Stimulated activated CD4-positive, alpha-beta T cell treated with anti-CD3 and anti-CD28 coated beads, Interleukin-1b, Interleukin-23, amount 100 ng/mL, for 24 hours (primary cell): ENCODE measurements at regions not wholly inside any gene's neighbourhood (a gene's known extent, or its start where the extent isn't known, plus 50 kb on each side); places are given as distances from the start of the nearest gene placed in this dataset.

Source experiments
- DNase-seq, 4 experiments: peaks; one replicate each; pipeline ENCODE4 v3.0.0-alpha.2; 2020; ENCODE audit warnings: low read depth in 4 of 4, low spot score in 1 of 4

DNA sequence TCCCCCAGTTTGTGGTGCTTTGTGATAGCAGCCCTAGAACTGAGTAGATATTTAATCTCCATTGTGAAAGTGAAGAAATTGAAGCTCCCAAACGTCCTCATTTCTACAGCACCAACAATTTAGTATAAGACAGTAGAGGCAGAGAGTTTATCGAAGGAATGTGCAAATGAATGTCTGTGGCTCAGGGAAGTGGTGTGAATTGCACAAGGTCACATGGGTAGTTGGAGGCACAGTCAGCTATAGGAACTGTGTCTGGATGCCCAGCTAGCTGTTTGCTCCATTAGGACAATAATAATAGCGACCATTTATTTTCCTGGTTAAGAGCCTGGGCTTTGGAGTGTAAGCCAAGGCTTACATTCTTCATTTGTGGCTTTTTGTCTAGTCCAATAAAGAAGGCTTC is 144.4 kb upstream of the USP24 start:
- DNase-seq = no peak

DNA sequence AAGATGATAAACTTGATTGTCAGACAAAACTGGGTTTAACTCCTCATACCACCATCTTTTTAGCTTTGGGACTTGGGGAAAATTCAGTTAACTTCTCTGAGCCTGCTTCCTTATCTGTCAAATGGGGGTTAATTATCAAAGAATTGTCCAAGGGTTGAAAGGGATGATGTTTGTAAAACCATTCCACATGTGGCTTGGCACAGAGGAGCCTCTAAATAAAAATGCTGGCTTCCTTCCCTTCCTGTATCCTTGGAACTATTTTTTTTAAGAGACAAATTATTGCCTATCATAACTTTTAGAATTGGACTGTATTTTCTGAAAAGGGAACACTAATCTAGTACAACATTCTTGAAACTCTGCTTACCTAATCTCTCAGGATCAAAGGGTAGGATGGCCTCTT is 143.4 kb upstream of the USP24 start:
- DNase-seq = no peak

DNA sequence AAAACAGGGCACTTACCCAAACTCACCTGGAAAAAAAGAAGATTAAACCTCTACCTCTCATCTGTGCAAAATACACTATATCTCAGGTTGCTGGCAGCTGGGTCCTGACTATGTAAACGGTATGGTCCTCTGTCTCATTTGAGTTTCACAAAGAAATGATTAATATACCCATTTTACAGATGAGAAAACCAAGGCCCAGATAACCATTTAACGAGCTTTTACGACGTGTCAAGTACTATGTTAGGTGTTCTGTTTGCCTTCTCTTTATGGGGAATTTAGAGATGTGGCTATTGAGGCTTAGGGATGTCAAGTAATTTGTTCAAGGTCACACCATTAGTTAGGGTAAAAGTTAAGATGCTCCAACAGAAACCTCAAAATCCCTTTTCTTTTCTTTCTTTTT is 140.4 kb upstream of the USP24 start:
- no peak for DNase-seq

DNA sequence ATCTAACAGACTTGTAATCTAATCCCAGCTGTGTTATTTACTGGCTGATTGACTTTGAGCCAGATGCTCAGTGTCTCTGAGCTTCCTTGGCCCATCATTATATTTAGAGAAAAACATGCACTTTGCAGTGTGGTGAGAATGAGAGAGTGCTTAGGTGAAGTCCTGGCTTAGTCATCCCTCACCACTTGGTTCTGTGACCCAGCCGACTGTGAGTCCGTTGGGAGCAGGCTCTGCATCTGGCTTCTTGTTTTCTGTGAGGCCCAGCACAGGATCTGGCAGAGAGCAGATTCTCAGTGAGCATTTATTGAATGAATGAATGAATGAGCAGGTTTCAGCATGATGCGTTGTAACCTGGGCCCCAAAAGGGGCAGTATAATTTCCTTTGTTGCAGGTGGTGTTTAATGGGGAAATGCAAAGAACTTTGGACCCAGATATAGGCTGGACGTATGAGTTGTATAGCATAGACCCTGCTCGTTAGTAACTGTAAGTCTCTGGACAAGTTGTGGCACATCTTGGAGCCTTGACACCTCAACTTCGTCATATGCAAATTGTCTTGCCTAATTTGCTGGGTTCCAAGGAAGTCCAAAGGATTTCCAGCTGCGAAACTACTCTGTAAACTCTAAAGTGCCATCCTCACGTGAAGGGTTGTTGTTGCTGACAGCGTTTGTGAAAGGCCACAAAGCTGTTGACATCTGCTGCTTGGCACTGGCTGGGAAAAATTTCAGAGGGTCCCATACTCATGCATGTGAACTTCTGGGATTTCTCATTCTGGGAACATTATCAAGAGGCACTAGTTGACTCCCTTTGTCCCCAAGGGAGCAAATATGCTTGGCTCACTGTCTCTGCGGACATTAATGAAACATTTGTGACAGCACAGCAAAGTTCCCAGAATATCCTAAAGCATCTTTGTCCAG is 138.8 kb upstream of the USP24 start:
- DNase-seq = no peak

DNA sequence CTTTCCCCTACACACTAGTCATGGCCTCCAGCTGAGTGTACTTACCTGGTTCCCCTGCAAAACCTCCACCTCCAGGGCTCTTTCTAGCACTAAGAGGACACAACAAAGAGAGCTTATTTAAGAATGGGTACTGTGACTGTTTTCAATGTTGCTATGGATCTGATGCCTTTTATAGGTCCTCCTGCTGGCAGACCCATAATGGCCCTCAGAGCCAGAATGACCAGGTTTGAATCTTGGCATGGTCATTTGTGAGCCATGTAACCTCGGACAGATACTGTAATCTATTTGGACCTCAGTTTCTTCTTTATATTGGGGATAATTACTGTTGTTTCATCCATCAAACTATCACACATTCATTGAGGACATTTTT is 137.6 kb upstream of the USP24 start:
- no peak for DNase-seq

DNA sequence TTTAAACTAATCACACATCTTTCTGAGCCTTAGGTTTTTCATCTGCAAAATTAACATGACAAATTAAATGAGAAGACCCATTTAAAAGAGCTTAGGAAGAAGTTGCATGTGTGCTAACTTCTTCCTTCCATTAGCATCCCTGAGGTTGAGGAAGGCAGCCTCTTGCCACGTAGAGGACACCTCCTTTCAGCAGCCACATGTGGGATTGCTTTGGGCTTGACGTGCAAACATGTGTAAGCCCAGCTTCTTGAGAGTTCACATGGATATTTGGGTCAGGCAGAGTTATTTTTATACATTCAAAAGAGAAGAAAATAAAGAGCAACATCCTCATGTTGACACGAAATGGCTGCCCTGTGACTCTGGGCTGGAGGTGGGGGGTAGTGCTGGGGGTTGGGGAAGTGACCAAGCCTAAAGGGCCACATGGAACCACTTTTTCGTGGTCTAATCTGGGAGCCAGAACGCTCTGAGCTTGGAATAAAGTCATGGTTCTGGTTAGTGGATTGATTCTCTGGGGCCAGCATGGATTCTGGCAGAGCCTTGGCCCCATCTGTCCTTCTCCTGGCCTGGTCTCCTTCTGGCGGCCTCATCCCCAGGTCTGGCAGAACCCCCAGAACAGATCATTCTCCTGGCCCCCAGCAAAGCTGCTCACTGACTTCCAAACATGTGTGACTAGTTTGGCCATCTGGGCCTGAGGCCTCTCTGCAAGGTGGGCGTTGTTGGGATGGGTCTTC is 137.1 kb upstream of the USP24 start:
- DNase-seq = no peak

DNA sequence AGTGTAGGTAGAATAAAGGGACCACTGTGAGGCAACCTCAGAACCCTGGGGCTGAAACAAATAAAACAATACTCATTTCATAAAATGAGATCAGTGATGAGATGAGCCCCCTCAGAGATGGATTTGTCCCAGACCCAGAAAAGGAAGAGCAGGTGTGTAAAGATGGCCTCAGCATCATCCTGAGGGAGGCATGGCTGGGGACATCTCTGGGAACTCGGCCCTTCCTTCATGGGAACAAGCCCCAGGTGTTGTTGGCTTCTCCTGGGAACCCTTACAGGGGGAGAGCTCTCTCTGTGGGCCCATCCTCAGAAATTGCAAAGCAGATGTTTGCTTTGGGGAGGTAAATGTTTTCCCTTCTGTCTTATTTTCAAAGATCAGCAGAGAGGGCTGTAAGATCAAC is 133.2 kb upstream of the USP24 start:
- no peak for DNase-seq

DNA sequence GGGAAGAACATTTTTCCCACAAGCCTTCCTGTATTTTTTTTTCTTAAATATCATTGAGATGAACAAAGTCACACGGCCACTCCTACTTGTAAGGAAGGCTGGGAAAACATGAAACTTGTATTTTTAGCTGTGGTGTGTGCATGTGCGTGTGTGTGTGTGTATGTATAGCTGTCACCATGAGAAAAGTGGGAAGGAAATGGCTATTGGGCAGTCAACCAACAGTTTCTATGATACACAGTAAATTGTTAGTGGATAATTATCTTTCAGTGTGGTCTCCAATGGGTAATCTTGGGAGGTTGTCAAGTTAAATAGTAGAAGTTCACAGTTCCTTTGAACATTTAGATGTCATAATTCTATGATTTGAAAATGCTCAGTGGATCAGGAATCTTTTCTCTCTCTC is 132.7 kb upstream of the USP24 start:
- no peak for DNase-seq

DNA sequence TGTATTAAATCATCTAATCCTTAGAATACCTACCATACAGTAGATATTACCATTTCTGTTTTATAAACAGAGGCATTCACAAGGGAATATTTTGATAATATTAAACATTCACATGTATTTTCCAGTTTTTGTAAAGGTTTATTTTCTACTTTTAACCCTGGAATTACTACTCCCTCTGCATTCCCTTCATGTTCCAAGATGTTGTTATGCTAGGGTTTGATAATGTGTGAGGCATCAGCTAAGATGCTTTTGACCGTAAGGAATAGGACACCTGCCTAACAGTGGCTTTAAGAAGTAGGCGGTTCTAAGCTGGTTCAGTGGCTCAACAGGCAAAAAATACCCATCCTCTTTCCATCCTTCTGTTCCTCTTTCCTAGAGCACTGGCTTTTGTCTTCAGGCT is 131.9 kb upstream of the USP24 start:
- no peak for DNase-seq

DNA sequence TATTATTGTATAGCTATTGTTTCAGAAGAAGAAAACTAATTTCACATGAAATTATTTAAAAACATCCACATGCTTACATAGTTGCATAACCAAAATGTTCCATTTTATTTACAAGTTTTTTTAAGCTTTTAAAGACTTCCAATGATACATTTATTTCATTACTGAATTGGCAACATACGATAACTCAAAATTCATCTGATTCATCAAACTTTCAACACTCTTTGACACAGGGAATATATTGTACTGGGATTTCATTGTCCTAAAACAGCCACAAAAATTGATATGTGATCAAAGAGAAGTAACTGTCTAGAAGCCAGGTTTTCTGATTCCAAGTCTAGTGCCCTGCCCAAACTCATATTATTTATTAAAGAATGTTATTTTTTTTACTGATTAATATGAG is 131.4 kb upstream of the USP24 start:
- no peak for DNase-seq

DNA sequence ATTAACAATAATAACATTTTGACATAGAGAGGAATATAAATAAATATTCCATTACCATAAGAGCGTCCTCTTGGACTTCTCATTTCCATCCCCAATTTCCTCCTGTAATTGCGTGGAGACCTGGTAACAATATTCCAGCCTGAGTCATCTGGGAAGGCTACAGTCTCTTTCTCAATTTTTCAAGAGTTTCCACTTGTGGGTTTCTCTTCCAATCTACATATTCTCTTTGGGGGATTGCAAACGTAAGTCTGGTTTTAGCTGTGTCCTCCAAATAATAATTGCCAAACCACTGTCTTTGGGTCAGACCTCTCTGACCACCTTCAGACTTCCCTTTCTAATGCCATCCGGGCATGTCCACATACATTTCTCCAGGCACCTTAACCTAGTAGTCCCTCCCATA is 124.5 kb upstream of the USP24 start:
- DNase-seq = no peak

DNA sequence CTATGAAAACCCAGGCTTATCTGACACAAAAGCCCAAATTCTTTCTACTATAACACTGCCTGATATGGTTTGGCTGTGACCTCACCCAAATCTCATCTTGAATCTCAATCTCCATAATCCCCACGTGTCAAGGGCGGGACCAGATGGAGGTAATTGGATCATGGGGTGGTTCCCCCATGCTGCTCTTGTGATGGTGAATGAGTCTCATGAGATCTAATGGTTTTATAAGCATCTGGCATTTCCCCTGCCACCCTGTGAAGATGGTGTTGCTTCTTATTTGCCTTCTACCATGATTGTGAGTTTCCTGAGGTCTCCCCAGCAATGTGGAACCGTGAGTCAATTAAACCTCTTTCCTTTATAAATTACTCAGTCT is 123.3 kb upstream of the USP24 start:
- DNase-seq = peak in 1 of 4 experiments; percentile 7

DNA sequence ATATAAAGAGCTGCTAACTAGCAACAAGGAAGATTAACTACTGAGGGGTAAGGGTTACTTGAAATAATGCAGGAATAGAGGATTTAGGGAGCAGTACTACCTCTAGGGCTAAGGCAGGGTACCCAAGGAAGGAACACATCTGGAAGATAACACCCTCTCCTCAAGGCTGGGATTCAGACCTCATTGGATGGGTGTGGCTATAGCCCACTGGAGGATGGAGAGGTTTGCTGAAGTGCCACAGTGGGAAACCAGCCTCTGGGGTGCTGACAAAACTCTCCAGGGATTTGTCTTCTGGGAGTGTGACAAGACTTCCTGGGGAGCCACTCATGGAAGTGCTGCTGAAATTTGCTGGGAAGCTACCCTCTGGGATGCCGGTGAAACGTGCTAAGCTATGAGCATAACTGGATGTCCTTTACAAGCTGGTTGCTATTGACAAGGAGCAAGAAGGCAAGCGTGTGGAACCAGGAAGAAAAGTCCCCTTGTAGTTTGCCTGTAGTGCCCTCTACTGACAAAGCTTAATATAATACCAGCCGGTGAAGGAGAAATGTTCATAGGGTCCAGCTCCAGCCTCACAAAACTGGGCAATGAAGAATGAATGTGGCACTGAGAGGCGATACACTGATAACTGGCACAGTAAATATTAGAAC is 122.8 kb upstream of the USP24 start:
- DNase-seq = no peak

DNA sequence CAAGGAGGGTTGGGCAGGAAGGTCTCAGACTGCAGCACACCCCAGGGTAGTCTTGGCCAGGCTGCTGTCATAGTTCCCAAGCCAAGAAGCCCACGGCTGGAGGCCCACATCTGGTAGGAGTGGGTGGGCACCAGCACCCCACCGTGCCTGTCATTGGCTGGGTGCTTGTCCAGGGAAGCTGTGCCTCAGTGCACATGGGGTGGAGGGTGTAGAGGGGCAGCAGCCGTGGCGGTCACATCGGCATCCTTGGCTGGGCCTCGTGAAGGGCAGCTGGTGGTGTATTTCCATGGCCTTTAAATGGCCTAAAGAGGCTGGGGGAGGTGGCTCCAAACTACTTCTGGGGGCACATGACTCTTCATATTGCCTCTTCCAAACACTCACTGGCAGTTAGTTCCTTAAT is 119.6 kb upstream of the USP24 start:
- DNase-seq = no peak

DNA sequence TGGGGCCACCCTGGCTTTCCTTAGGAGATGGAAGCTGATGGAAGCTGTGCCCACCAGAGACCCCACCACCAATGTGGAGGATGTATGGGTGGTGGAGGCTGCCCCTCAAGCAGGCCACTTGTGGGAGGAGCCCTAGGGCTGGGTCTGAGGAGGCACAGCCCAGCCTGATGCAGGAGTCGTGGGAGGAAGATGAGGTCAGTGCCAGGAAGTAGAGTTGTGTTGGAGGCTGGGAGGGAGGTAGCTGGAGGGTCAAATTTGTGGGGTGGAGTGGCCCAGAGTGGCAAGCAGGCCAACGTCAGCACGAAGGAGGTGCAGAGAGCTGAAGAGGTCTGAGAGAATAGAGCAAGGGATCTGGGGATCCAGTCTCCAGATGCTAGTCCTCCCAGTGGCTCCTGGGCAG is 119.0 kb upstream of the USP24 start:
- no peak for DNase-seq

DNA sequence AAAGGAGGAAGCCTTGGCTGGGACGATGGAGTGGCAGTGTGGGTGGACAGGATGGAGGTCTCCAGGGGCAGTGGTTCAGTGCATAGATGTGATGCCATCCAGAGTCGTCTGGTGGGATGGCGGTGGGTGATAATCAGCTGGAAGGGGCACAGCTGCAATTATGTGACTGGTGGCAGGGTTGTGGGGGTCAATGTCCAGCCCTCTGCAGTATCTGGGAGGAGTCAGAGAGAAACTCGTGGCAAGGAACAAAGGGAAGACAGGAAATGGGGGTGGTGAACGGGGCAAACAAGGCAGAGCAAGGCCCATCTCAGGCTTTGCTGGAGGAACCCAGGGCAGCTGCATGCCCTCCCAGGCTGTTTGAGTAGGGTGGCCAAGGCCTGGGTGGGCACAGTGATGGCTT is 118.3 kb upstream of the USP24 start:
- DNase-seq = no peak

DNA sequence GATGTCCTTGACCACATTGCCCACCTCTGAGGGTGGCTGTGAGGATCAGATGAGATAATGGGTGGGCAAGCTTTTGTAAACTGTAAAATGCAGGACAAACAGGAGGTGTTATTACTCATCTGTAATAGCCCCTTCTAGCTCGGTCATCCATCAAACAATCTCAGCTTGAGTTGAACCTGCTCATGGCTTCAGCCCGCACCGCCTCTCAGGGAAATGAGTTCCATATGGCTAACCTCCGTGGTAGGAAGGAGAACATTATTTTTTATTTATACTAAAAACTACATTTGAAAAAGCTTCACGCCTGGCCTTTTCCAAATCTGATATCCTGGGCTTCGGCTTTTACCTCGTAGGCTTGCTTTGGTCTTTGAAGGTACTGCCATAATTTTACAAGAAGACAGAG is 116.2 kb upstream of the USP24 start:
- DNase-seq = no peak

DNA sequence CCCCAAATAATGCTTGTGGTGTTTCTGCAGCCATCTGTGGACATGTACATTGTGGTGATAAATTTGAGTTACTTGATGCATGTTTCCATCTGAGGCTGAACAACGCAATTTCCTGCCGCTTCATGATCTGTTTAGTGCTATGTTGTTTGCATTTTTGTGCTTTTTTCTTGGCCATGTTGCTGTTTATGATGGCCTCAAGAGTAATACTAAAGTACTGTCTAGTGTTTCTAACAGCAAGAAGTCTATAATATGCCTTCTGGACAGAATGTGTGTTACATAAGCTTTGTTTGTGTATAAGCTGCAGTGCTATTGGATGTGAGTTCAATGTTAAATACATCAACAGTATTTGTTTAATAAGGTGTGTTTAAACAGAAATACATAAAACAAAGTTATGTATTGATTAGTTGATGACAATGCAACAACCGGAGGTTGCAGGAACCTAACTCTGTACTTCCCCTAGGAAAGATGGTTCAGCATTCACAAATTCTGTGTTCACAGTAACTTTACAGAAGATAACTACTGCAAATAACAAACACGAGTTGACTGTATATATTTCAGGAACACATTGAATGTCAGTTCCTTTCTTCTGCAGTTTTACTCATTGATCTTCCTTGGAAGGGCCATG is 114.8 kb upstream of the USP24 start:
- no peak for DNase-seq

DNA sequence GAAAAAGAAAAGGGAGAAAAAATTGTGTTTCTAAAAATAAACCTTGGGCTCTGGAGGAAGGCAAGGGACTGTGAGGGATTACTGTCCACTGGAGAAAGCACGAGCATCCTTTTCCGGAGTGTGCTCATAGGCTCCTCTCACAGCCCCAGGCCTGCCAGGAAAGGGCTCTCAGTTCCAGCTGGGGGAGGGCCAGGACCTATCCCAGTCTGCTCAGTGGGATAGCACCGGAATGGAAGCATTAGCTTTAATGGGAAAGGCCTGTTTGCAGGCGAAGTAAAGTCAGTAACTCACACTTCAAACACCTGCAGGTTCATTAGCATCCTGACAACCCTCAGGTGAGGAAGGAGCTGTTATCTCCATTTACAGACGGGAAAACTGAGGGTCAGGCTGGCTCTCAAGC is 113.9 kb upstream of the USP24 start:
- no peak for DNase-seq

DNA sequence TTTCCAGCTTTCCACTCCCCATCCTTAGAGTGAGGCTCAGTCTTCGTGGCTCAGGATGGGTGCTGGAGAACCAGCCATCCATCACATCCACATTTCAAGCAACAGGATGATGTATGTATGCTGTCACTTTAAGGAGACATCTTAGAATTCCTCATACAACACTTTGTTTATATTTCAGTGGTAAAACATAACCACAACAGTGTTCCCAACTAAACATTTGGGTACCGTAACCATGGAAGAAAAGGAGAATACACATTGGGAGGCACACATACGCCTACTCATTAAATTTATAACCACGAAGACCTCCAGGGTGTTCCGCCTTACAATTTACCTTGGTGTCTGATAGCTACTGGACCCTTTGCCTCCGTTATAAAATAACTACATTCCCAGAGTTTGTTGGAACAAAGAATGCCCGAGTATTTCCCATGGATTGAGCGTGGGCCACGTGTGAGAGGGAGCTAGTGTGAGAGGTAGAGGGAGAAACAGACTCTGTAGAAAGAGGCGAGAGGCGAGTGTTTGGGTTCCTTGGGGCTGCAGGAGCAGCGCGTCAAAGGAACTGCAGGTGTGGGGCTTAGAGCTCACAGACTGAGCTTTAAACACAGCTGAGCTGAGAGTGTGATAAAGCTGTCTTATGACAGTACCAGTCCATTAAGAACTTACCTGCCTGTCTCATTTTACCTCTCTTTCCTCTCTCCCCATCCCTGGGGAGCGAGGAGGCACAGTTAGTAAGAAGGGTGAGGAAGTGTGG is 111.5 kb upstream of the USP24 start:
- DNase-seq = no peak

DNA sequence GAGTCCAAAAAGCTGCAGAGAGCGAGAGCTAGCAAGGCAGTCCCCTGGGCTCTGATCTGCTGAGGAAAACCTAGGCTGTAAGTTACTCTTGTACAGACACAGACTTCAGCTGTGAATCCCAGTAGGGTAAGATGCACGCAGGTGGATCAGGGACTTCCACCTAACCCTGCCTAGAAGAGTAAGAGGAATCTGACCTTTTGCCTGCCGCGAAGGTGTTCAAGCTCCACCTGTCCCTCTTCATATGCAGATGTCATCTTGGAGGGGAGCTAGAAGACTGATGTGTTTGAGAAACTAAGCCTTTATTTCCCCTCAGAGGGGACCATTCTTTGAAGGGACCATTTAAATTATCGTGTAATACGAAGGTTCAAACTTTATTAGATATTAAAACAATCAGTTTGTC is 108.6 kb upstream of the USP24 start:
- DNase-seq = no peak
